Left renal cortex interstitium (tissue), 4 donors: ENCODE measurements at regions not wholly inside any gene's neighbourhood (a gene's known extent, or its start where the extent isn't known, plus 50 kb on each side); places are given as distances from the start of the nearest gene placed in this dataset.

ENCODE experiments used
- DNase-seq, 4 donors: peaks; one replicate each; pipeline ENCODE4 v3.0.0-alpha.2; 2013; ENCODE audit warnings: low read depth in 4 of 4, low spot score in 2 of 4, missing footprints in 1 of 4

DNA sequence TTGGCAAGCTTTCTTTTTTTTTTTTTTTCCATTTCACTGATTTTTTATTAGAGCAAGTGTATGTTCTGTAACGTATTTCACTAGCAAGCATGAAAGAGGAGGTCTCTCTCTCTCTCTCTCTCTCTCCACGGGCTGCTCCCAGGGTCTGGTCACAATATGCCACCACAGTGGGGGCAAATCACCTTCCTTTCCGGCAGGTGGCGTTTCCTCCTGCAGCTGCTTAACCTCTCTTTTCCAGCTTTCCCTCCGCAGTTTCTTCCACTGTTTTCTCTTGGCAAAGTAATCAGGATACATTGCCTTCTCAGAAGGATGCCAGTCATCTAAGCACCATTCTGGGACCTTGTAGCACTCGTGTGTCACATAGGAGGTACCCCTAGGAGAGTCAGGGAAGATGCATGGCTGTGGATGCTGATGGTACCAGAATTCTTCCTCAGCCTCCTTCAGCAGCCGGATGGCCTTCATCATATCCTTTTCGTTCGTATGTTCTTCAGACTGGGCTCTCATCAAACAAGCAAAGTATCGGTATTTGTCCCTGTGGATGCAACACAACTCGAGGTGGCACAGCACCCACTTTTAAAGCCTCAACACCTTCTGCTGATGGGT lies 197.3 kb upstream of the PODXL start:
- DNase-seq, result no peak

DNA sequence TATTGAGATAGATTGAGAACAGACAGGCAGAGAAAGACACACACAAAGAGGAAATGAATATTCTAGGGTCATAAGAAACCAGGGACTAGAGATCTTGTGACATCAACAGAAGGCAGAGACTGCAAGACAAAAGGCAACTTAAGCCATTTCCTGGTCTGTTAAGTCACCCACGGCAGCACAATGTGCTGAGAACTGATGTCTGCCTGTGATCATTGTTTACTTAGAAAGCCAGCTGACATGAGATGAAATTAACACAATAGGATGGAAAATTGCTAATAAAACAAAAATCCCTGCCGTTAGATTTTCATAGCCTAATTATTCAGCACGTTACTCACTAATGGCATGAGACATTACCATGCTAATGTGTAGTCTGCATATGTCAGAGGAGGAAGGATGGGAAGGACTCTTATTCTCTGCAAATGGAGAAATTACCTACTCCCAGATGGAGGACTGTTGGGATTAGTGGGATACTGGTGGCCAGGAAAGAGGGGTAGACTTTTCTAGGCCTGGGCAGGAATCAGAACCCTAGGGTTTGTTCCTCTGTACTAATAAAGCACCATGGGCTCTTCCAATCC lies 191.3 kb upstream of the PODXL start:
- no peak for DNase-seq

GRCh38 chr7:131745390-131746248 lies 189.2 kb upstream of the PODXL start:
- DNase-seq, result peak; percentile 27 to 68 (median 38)

- no peak for DNase-seq
Measured at GRCh38 chr7:131741446-131741845, 185.0 kb upstream of the PODXL start.

DNA sequence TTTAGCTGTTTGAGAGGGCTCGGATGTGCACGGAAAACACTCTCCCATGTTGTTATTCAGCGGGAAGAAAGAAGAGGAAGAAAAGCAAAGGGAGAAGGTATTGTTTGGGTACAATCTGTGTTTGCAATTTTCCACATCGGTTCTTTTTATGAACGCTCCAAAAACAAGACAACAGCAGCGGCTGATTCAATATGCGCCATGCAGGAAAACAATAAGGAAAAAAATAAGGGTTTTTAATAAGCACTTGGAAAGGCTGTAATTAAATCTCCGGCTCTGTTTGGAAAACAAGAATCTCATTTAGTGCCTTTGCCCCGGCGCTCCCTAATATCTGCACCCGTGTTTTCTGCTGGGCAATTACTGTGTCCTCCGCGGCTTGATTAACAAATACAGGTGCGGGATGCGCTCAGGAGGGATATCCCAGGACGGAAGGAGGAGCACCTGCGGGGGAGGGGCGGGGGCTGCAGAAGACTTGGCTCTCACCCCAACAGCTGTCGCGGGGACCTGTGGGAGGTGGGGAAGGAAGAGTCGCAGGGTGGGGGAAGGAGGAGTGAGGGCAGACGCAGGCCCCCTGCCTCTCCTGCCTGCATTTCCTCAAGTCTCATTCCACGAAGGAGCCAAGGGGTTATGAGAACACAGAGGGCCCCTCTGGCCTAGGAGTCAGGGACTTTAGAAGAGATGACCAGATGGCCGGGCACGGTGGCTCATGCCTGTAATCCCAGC lies 181.5 kb upstream of the PODXL start:
- DNase-seq, result no peak

DNA sequence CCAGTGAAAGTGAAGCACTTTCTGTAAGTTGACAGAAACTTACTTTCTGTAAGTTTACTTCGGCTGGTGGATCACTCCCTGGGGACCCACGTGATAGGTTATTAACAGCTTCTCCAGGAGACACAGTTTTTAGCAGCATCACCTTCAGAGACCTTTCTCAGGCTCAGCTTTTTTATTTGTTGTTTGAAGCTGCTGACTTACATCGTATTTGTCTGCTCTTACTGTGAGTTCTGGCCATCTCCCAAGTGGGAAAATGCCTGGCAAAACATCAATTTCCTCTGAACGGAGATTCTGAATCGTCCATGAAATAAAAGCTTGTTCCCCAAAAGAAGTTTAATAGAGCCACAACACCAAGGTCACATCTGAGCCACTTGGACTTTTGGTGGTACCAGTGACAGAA lies 178.7 kb upstream of the PODXL start:
- DNase-seq, result peak in 1 of 4 donors; percentile 17

DNA sequence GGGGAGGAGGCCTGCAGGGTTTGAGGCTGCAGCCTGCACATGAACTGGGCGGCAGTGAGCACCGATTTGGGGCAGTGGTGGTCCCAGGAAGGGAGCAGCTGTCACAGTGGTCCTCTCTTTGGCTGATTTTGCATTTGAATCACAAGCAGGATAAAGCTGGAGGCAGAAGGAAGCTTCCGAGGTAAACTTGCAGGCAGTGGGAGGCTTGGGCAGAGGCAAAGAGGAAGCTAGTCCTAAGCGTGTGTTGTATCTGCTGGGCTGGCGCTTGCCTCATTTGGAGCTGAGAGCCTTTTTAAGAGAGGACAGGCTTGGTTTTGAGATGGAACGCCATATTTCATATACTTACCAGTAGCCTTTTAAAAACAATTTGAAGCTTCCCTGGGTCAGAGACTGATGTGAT lies 177.2 kb upstream of the PODXL start:
- DNase-seq, result no peak

GRCh38 chr7:131727189-131727588 lies 170.8 kb upstream of the PODXL start:
- DNase-seq, result no peak

DNA sequence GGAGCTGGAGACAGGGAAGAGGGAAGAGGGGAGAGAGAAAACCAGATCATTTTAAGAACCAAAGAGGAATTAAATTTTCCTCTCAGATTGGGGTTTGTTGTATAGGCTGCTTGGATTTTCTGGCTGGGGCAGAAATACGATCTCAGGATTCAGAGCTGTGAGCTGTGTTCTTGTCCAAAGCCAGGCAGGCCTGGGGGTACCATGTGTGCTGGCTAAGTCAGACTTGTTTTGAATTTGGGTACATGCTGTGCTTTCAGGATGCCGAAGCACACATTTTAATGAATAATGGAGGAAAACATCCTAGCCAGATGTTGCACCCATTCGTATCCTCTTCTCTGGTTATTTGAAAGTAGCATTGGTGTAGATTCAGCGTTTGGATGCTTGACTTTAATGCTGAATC lies 170.3 kb upstream of the PODXL start:
- DNase-seq, result no peak

DNA sequence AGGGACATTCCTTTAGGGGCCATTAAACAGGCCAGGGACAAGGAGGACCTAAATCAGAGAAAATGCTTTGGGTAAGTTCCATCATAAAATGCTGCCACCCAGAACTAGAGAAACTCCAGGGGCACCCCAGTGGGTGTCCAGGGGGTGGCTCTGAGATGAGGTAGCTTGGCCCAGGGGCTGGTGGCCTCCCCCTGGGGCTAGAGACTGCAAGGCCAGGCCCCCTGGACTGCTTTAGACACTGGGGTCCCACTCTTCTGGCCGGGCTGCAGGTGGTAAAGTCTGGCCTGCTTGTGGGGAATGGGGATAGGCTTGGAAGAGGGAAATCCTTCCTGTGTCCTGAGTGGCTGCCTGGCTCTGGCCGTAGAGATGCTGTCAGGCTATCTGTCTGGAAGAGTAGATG lies 169.6 kb upstream of the PODXL start:
- no peak for DNase-seq

DNA sequence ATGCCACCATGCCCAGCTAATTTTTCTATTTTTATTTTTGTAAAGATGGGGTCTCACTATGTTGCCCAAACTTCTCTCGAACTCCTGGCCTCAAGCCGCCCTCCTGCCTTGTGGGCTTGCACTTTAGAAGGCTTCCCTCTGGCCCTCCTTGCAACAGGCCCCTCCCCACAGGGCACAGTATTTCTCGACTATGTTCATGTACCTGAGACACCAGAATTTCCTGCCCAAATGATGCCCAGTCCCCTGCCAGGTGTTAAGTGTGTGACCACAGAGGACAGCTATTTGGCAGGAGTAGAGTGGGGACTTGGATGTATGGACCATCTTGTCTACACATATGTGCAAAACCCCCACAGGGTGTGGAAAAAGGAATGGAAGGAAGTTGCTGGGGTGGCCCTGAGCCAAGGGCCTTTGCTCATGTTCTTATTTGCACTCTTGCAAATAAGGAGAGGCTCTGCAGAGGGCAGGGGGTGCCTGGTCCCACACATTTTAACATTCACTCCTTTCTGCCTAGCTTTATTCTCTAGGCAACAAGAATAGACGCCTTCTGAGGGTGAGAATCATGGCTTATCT lies 168.4 kb upstream of the PODXL start:
- no peak for DNase-seq

DNA sequence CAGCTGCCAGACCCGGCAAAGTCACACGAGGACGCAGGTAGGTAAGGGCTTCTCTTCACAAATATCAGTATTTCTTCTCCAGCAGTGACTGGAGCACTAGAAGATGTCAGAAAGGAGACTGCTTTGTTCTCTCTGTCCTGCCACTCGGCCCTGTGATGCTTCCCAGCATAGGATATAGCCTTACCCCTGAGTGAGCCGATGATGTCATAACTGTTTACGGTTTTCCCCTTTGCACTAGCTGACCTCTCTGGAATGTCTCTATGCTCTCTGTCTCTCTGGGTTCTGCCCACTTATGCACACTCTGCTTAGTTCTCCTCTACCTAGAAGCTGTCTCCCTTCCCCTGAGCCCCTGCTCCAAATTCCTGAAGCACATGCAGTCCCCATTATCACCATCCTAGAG lies 167.5 kb upstream of the PODXL start:
- DNase-seq, result no peak

DNA sequence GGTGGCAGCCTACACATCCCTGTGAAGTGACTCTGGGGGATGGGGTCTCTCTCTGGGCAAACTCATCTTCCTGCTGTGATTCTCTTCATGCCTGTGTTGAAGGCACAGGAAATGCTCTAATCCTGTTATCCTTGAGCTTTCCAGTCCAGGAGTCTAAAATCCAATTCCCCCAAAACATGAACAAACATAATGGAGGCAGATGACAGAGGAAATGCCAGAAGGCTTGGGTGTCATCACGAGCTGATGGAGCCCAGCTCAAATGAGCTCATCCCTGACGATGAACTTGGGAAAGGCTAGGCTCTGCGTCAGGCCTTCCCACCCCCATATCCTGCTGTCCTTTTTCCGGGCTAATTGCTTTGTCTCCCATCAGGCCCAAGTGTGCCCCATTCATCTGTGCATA lies 165.9 kb upstream of the PODXL start:
- no peak for DNase-seq

- DNase-seq, result no peak
Measured at GRCh38 chr7:131721660-131722059, 165.2 kb upstream of the PODXL start.

DNA sequence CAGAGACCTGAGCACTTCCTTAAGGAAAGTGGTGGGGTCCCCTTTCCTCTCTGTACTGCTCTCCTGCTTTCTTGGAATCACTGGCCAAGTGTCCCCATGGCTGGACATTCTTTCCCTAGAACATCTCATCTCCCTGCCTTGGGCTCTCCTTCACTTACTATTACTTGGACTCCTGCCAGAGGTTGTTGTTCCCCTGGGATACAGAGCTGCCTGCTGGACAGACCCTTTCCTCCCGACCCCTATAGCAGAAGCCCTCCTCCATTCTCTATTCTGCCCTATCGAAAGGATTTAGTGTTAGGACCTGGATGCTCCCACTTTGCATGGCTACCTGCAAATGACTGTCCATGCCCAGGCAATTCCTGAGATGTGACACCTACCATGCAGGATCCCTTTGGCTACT lies 164.3 kb upstream of the PODXL start:
- no peak for DNase-seq

GRCh38 chr7:131717181-131717580 lies 160.8 kb upstream of the PODXL start:
- DNase-seq, result no peak

DNA sequence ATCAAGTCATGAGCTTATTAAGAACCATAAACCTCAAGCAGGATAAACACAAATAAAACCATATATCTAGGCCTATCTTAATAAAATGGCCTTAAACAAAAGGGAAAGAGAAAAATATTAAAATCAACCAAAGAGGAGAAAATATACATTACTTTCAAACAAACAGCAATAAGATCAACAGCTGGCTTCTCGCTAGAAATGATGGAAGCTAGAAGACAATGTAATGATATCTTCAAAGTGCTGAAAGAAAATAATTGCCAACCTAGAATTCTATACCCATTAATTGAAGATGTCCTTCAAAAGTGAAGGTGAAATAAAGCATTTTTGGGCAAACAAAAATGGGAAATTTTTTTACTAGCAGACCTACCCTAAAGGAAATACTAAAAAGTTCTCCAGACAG lies 142.9 kb upstream of the PODXL start:
- no peak for DNase-seq

DNA sequence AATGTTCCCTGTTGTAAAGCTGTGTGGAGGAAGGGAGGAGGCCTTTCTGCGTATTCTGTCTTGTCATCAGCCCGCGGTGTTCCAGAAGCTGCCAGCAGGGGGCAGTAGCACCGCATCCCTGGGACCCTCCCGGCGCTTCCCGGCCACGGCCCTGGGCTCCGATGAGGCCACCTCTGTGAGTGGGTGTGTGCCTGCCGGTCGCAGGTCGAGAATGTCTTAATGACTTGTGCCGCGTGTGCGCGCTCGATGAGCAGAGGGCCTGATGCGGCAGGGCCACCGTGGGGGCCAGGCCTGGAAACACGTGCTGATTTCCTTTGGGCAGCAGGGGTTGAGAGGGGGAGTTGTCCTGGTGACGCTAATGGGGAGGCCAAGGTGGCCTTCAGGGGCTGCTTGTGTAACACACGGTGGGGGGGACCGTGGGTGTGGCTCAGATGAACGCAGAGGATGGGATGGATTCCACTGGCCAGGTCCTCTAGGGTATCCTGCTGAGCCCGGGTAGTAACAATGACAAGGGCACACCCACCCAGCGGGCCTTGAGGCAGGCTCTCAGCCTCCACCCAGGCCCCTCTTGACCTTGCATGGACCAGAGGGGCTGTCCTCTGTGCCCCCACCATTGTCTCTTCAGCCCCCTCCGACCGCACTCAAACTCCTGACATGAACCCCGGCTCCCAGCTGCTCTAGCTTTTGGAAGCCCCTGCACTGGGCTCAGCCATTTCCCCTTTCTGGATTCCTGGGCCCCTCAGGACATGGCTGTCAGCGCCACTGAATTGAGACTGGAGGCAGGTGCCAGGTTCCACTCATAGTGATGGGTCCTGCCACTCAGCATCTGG lies 135.9 kb upstream of the PODXL start:
- DNase-seq, result peak in 2 of 4 donors; percentile 39 to 41

DNA sequence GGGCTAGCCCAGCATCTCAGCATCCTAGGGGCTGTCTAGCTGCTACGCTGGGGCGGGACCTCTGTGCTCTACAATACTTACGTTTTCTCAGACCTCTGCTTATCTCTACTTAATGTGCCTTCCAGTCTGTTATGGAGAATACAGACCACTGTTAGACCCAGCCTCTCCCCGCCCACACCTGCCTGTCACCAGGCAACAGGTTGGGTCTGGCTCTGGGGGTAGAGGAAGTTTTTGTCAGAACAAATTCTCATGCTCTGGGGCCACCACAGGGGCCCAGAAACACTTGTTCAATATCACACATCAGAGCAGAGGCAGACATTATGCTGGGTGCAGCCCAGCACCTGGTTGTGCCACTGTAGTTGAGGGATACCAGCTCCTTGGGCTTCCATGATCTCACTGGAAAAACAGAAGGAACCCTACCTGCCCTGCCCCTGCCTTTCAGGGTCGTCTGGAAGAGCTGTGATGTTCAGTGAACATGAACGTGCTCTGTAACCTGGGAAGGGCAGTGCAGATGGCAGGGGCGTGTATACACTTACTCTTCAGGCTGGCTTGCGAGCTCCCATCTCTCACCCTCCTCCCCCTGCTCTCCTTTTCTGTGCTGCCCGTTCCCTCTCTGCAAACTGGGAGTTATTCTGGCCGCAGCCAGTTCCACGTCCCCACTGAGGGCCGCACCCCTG lies 135.2 kb upstream of the PODXL start:
- DNase-seq, result no peak

DNA sequence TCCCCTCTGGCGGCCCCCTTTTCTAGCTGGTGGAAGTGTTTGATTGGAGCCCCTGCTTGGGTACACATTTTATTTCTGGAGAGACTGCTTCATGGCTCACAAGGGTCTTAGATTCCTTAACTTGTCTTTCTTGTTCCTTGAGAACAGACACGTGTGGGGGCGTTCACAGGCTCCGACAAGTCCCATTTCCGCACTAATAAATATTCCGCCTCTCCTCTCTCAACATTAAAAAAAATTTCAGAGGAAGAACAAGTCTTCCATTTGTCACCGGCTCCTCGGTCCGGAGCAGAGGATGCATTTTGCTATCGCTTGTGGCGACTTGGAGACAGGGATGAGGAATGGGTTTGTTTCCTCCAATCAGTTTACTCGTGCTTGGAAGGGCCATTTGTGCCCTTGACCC lies 134.0 kb upstream of the PODXL start:
- DNase-seq, result peak in 1 of 4 donors; percentile 10
